SK-N-MC (cell line): ENCODE measurements at regions not wholly inside any gene's neighbourhood (a gene's known extent, or its start where the extent isn't known, plus 50 kb on each side); places are given as distances from the start of the nearest gene placed in this dataset.

Source experiments
- DNase-seq: peaks from one replicate; pipeline ENCODE4 v3.0.0-alpha.2; 2011; ENCODE audit warnings: low read depth, low spot score
- H3K27ac ChIP-seq: fragments of 200-600 bp; sonication (generic); 2 replicates; pipeline ENCODE4 v1.5.1; 2016; ENCODE audit warnings: mixed run types
- H3K36me3 ChIP-seq: fragments of 200-600 bp; sonication (generic); 2 replicates; pipeline ENCODE4 v1.6.1; 2017; ENCODE audit warnings: antibody characterized with exemption, low read length, mixed read lengths; ENCODE audit not compliant: insufficient read depth
- H3K4me3 ChIP-seq: fragments of 200-600 bp; sonication (generic); 2 replicates; pipeline ENCODE4 v1.5.1; 2016
- H3K9ac ChIP-seq: fragments of 200-600 bp; sonication (generic); 2 replicates; pipeline ENCODE4 v1.8.0; 2017; ENCODE audit warnings: mixed run types, mixed read lengths; ENCODE audit not compliant: insufficient read length
- H3K9me3 ChIP-seq: fragments of 200-600 bp; sonication (generic); 2 replicates; pipeline ENCODE4 v1.6.1; 2017; ENCODE audit warnings: low read depth, mild to moderate bottlenecking, antibody characterized with exemption, low read length, moderate library complexity, mixed read lengths
- EZH2 ChIP-seq: fragments of 200-600 bp; sonication (generic); IDR thresholded peaks from one replicate; pipeline ENCODE4 v1.6.1; 2017; ENCODE audit warnings: antibody characterized with exemption
- FOXP2 ChIP-seq: optimal IDR thresholded peaks from 2 replicates; pipeline ENCODE3; 2011; ENCODE audit warnings: mild to moderate bottlenecking, moderate library complexity; ENCODE audit not compliant: insufficient read depth; ENCODE audit errors: extremely low read length, control extremely low read depth
- POLR2AphosphoS5 ChIP-seq: IDR thresholded peaks from 2 replicates; pipeline ENCODE4 v1.6.1; 2012; ENCODE audit warnings: mild to moderate bottlenecking, low read depth, low read length, borderline replicate concordance

- H3K9me3 ChIP-seq = no peaks in the 10 kb centered on the region
- TF ChIP-seq FOXP2 = no peak
- TF ChIP-seq EZH2 = no peak
- TF ChIP-seq POLR2AphosphoS5 = no peak
- DNase-seq = no peak
- H3K27ac ChIP-seq = no peak overlapping the region
- H3K4me3 ChIP-seq = no peak overlapping the region
- no peak overlapping the region for H3K9ac ChIP-seq
- H3K36me3 ChIP-seq = no peaks in the 10 kb centered on the region
These were observed 148.4 kb upstream of the PAPPA start for GRCh38 chr9:116005205-116005604.

GRCh38 chr9:116007824-116008223, 145.8 kb upstream of the PAPPA start:
- DNase-seq = no peak
- H3K36me3 ChIP-seq = no peaks in the 10 kb centered on the region
- TF ChIP-seq POLR2AphosphoS5 (no peak), EZH2 (no peak), FOXP2 (no peak)
- no peak overlapping the region for H3K9ac ChIP-seq
- no peak overlapping the region for H3K27ac ChIP-seq
- H3K9me3 ChIP-seq = no peaks in the 10 kb centered on the region
- no peak overlapping the region for H3K4me3 ChIP-seq

- Histone ChIP-seq H3K36me3 (no peaks in the 10 kb centered on the region), H3K9ac (no peak overlapping the region), H3K4me3 (no peak overlapping the region), H3K9me3 (no peaks in the 10 kb centered on the region), H3K27ac (no peak overlapping the region)
- no peak for DNase-seq
- no peak for TF ChIP-seq FOXP2
- no peak for TF ChIP-seq POLR2AphosphoS5
- TF ChIP-seq EZH2 = no peak
These were observed 145.3 kb upstream of the PAPPA start for GRCh38 chr9:116008278-116008677.

- no peak for TF ChIP-seq EZH2
- no peak for TF ChIP-seq FOXP2
- Histone ChIP-seq H3K9me3 (no peaks in the 10 kb centered on the region), H3K27ac (no peak overlapping the region)
These were observed 144.2 kb upstream of the PAPPA start for GRCh38 chr9:116009420-116009819.

GRCh38 chr9:116015855-116016254, 137.7 kb upstream of the PAPPA start:
- H3K27ac ChIP-seq = no peak overlapping the region
- no peak overlapping the region for H3K9ac ChIP-seq
- no peak for DNase-seq
- no peaks in the 10 kb centered on the region for H3K9me3 ChIP-seq
- no peak overlapping the region for H3K4me3 ChIP-seq
- TF ChIP-seq FOXP2 = no peak
- TF ChIP-seq EZH2 = no peak
- TF ChIP-seq POLR2AphosphoS5 = no peak
- no peaks in the 10 kb centered on the region for H3K36me3 ChIP-seq

More at GRCh38 chr9:116009420-116009819, 144.2 kb upstream of the PAPPA start:
- Histone ChIP-seq H3K9ac (no peak overlapping the region), H3K4me3 (no peak overlapping the region), H3K36me3 (no peaks in the 10 kb centered on the region)
- no peak for DNase-seq

- Histone ChIP-seq H3K9ac (no peak overlapping the region), H3K36me3 (no peaks in the 10 kb centered on the region), H3K9me3 (no peaks in the 10 kb centered on the region), H3K4me3 (no peak overlapping the region), H3K27ac (no peak overlapping the region)
- DNase-seq = no peak
- no peak for TF ChIP-seq FOXP2
These were observed 133.4 kb upstream of the PAPPA start for GRCh38 chr9:116020146-116020545.

GRCh38 chr9:116020801-116021200, 132.8 kb upstream of the PAPPA start:
- H3K27ac ChIP-seq = no peak overlapping the region
- H3K9ac ChIP-seq = no peak overlapping the region
- H3K36me3 ChIP-seq = no peaks in the 10 kb centered on the region
- TF ChIP-seq FOXP2 (no peak), EZH2 (no peak), POLR2AphosphoS5 (no peak)
- no peak overlapping the region for H3K4me3 ChIP-seq
- no peak for DNase-seq
- no peaks in the 10 kb centered on the region for H3K9me3 ChIP-seq

- H3K9me3 ChIP-seq = peaks cover 4% of the 10 kb centered on the region; the same call in 1 of the 2 replicates
- H3K4me3 ChIP-seq = no peak overlapping the region
- DNase-seq = no peak
- H3K27ac ChIP-seq = no peak overlapping the region
- no peak overlapping the region for H3K9ac ChIP-seq
- TF ChIP-seq POLR2AphosphoS5 (no peak), FOXP2 (no peak), EZH2 (no peak)
- no peaks in the 10 kb centered on the region for H3K36me3 ChIP-seq
These were observed 126.5 kb upstream of the PAPPA start for GRCh38 chr9:116027096-116027495.

GRCh38 chr9:116027511-116027910, 126.1 kb upstream of the PAPPA start:
- Histone ChIP-seq H3K9me3 (peaks cover 4% of the 10 kb centered on the region; the same call in 1 of the 2 replicates), H3K27ac (no peak overlapping the region), H3K36me3 (no peaks in the 10 kb centered on the region), H3K4me3 (no peak overlapping the region), H3K9ac (no peak overlapping the region)
- no peak for DNase-seq
- no peak for TF ChIP-seq POLR2AphosphoS5
- TF ChIP-seq FOXP2 = no peak
- TF ChIP-seq EZH2 = no peak

- peaks cover 4% of the 10 kb centered on the region; the same call in 1 of the 2 replicates for H3K9me3 ChIP-seq
- no peak overlapping the region for H3K27ac ChIP-seq
- no peak overlapping the region for H3K9ac ChIP-seq
- no peak for DNase-seq
- no peak for TF ChIP-seq FOXP2
- TF ChIP-seq POLR2AphosphoS5 = no peak
- no peak for TF ChIP-seq EZH2
- H3K36me3 ChIP-seq = no peaks in the 10 kb centered on the region
- H3K4me3 ChIP-seq = no peak overlapping the region
These were observed 125.6 kb upstream of the PAPPA start for GRCh38 chr9:116027951-116028350.
